ENCODE measurements at regions not wholly inside any gene's neighbourhood (a gene's known extent, or its start where the extent isn't known, plus 50 kb on each side); places are given as distances from the start of the nearest gene placed in this dataset.

- Mint-ChIP-seq H3K9me3 (no peaks in the 10 kb centered on the region), H3K27me3 (ENCODE audit: low read depth) (no peaks in the 10 kb centered on the region), H3K27ac (no peak overlapping the region), H3K4me1 (no peaks in the 10 kb centered on the region), H3K36me3 (ENCODE audit: insufficient read depth in 1 of 3, low read depth in 3 of 3) (no peaks in the 10 kb centered on the region), H3K4me3 (no peak overlapping the region)
- Histone ChIP-seq H3T11ph (ENCODE audit: low read length) (no peak overlapping the region), H3K4me1 (ENCODE audit: insufficient read depth, low read length) (no peaks in the 10 kb centered on the region), H4K5ac (ENCODE audit: insufficient read length, low read depth, low read length) (no peak overlapping the region), H3K4ac (ENCODE audit: low read depth, low read length) (no peak overlapping the region), H2BK5ac (ENCODE audit: insufficient read length, low read length) (no peak overlapping the region), H2AFZ (ENCODE audit: low read length) (no peak overlapping the region), H3K79me1 (ENCODE audit: insufficient read depth, low read depth, low read length, poor library complexity, severe bottlenecking) (no peaks in the 10 kb centered on the region), H3K18ac (ENCODE audit: insufficient read length, low read depth, low read length) (no peak overlapping the region), H2BK15ac (ENCODE audit: low read depth, low read length) (no peak overlapping the region), H3K56ac (ENCODE audit: insufficient read length, low read depth, low read length) (no peak overlapping the region), H3K27ac (ENCODE audit: insufficient read length, low read depth, low read length) (no peak overlapping the region), H4K8ac (replicated peaks; ENCODE audit: insufficient read length, low read depth, low read length) (no peak overlapping the region), H3K79me2 (ENCODE audit: insufficient read depth, low read length) (no peaks in the 10 kb centered on the region), H2BK12ac (ENCODE audit: insufficient read length, low read depth, low read length) (no peak overlapping the region), H3K9ac (ENCODE audit: extremely low read depth, insufficient read length, low read length) (no peak overlapping the region), H4K91ac (ENCODE audit: insufficient read length, low read depth, low read length) (no peak overlapping the region), H4K20me1 (ENCODE audit: control insufficient read depth, insufficient read depth, insufficient read length) (no peaks in the 10 kb centered on the region), H2AK5ac (ENCODE audit: insufficient read length, low read length) (no peak overlapping the region), H3K23ac (ENCODE audit: insufficient read length, low read depth, low read length) (no peak overlapping the region), H3K23me2 (ENCODE audit: insufficient read length, low read depth, low read length, poor library complexity, severe bottlenecking) (no peaks in the 10 kb centered on the region), H2BK120ac (ENCODE audit: low read depth, low read length, poor library complexity, severe bottlenecking) (no peak overlapping the region), H3K4me2 (ENCODE audit: insufficient read depth, insufficient read length, low read length) (no peak overlapping the region), H3K9me3 (ENCODE audit: control insufficient read depth, low read depth, low read length) (no peaks in the 10 kb centered on the region), H2BK20ac (ENCODE audit: low read depth, low read length, poor library complexity, severe bottlenecking) (no peak overlapping the region), H3K14ac (ENCODE audit: insufficient read depth, low read length) (no peak overlapping the region), H3K27me3 (ENCODE audit: insufficient read depth, low read length) (no peaks in the 10 kb centered on the region)
- no CpG with 5 or more reads among the region's 2 CpGs for WGBS (ENCODE audit: extremely low coverage, insufficient read length, low lambda C conversion rate)
- no peak for DNase-seq
- TF ChIP-seq CTCF (conservative IDR thresholded peaks at IDR 0.05), result no peak
Measured at GRCh38 chr5:28313321-28313951, 1275.0 kb upstream of the CDH9 start.

Data from H9 (cell line).